Keratinocyte (primary cell): ENCODE measurements at regions not wholly inside any gene's neighbourhood (a gene's known extent, or its start where the extent isn't known, plus 50 kb on each side); places are given as distances from the start of the nearest gene placed in this dataset.

Experiments used
- DNase-seq: peaks from one replicate; pipeline ENCODE4 v3.0.0-alpha.2; 2011; ENCODE audit warnings: low read depth, missing footprints, low spot score
- FAIRE-seq: peaks from 2 replicates; lab custom pipeline; 2011; peaks lifted over from hg19 to GRCh38; lab: Jason Lieb, UNC
- H2AFZ ChIP-seq: 2 replicates; pipeline ENCODE4 v1.6.0; 2012; ENCODE audit warnings: low read length, control low read depth, inconsistent platforms; ENCODE audit not compliant: control insufficient read depth
- H3K27ac ChIP-seq: 2 replicates; pipeline ENCODE4 v1.5.1; 2011; ENCODE audit warnings: low read length; ENCODE audit not compliant: control insufficient read depth, insufficient read depth
- H3K27me3 ChIP-seq: 3 replicates; pipeline ENCODE4 v1.6.0; 2011; ENCODE audit warnings: low read length; ENCODE audit not compliant: control insufficient read depth, insufficient read depth; ENCODE audit errors: extremely low read depth
- H3K36me3 ChIP-seq, 2 experiments: 2 replicates in 1 of 2; 3 replicates in 1 of 2; pipeline ENCODE4 v1.5.1; 2011; ENCODE audit warnings: low read length in 2 of 2, mild to moderate bottlenecking in 1 of 2; ENCODE audit not compliant: control insufficient read depth in 2 of 2, insufficient read depth in 2 of 2; ENCODE audit errors: extremely low read depth in 1 of 2
- H3K4me1 ChIP-seq: 3 replicates; pipeline ENCODE4 v1.5.1; 2011; ENCODE audit warnings: low read length; ENCODE audit not compliant: control insufficient read depth, insufficient read depth; ENCODE audit errors: extremely low read depth
- H3K4me2 ChIP-seq: 3 replicates; pipeline ENCODE4 v1.6.0; 2011; ENCODE audit warnings: low read depth, low read length; ENCODE audit not compliant: control insufficient read depth, insufficient read depth; ENCODE audit errors: extremely low read depth
- H3K4me3 ChIP-seq, 3 experiments: fragments of 200-600 bp in 1 of 3; sonication (generic) in 1 of 3; 2 replicates in 2 of 3; 3 replicates in 1 of 3; pipeline ENCODE4 v1.5.1; 2011 to 2016; ENCODE audit warnings: low read length in 3 of 3, mild to moderate bottlenecking in 3 of 3, control low read depth in 2 of 3, inconsistent platforms in 1 of 3, low read depth in 1 of 3, mixed read lengths in 1 of 3, mixed run types in 1 of 3, moderate library complexity in 1 of 3; ENCODE audit not compliant: control insufficient read depth in 2 of 3, insufficient read depth in 2 of 3; ENCODE audit errors: extremely low read depth in 1 of 3
- H3K79me2 ChIP-seq: 2 replicates; pipeline ENCODE4 v1.6.0; 2012; ENCODE audit warnings: low read length; ENCODE audit not compliant: control insufficient read depth, insufficient read depth
- H3K9ac ChIP-seq: 3 replicates; pipeline ENCODE4 v1.6.0; 2011; ENCODE audit warnings: low read length; ENCODE audit not compliant: control insufficient read depth, insufficient read depth; ENCODE audit errors: extremely low read depth
- H3K9me1 ChIP-seq: 3 replicates; pipeline ENCODE4 v1.6.0; 2011; ENCODE audit warnings: low read length; ENCODE audit not compliant: control insufficient read depth, insufficient read depth; ENCODE audit errors: extremely low read depth
- H3K9me3 ChIP-seq: 2 replicates; pipeline ENCODE4 v1.5.1; 2012; ENCODE audit warnings: low read depth, low read length; ENCODE audit not compliant: control insufficient read depth
- H4K20me1 ChIP-seq: 3 replicates; pipeline ENCODE4 v1.6.0; 2011; ENCODE audit warnings: low read length; ENCODE audit not compliant: control insufficient read depth, insufficient read depth; ENCODE audit errors: extremely low read depth
- EZH2 ChIP-seq: IDR thresholded peaks from one replicate; pipeline ENCODE4 v1.6.1; 2012; ENCODE audit warnings: inconsistent platforms, mild to moderate bottlenecking, low read length, moderate library complexity
- dilution Hi-C: fragments of 300-500 bp; cut with MboI; formaldehyde crosslinking; loops from one replicate; pipeline ENCODE4 v1.7.0; 2020; ENCODE audit warnings: low sequenced_read_pairs; ENCODE audit not compliant: extremely low pct_ligation_motif_present
- TF ChIP-seq, protein P1 (sequence below), 3 experiments: IDR thresholded peaks in 1 of 3; conservative IDR thresholded peaks in 1 of 3; optimal IDR thresholded peaks in 1 of 3; 2 replicates in 2 of 3; 3 replicates in 1 of 3; pipeline versions ENCODE3 to v1.5.1; 2011; ENCODE audit warnings: low read length in 3 of 3, mild to moderate bottlenecking in 3 of 3, moderate library complexity in 2 of 3, control low read depth in 1 of 3, inconsistent platforms in 1 of 3; ENCODE audit not compliant: insufficient read depth in 2 of 3; ENCODE audit errors: extremely low read depth in 1 of 3

DNA sequence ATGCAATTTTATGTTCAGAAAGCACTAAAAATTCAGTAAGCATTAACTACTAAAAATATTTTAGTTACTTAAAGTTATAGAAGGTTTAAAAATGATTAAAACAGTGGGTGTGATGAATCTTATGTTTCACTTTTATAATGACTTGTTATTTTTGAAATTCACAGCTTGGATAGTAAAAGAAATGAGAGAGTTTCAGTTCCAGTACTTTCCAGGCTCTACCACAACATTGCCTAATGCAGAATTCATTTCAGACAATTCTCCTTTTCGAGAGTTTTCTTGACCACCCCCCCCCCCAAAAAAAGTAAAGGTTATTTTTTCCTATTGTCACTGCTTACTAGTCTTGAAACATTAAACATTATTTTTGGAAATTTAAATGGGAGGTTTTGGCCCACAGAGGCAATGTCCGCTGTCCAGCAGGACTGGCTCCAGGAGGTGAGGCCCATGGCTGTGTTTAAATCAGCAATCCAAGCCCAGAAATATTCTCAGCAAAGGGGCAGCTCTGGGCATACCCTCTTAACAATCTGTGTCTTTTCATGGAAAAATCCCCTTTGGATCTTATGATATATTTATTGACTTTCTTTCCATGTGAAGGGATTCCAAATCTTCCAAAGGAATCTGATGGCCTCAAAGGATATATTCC, 519.9 kb downstream of the MAFB start:
- Histone ChIP-seq H3K9ac (no peak overlapping the region), H3K4me2 (no peak overlapping the region), H3K9me3 (no peaks in the 10 kb centered on the region), H3K79me2 (no peaks in the 10 kb centered on the region), H3K27me3 (no peaks in the 10 kb centered on the region), H2AFZ (no peak overlapping the region), H3K4me3 (no peak overlapping the region), H3K27ac (no peak overlapping the region), H3K9me1 (no peaks in the 10 kb centered on the region), H3K36me3 (no peaks in the 10 kb centered on the region), H3K4me1 (no peaks in the 10 kb centered on the region), H4K20me1 (no peaks in the 10 kb centered on the region)
- TF ChIP-seq, protein P1, sequence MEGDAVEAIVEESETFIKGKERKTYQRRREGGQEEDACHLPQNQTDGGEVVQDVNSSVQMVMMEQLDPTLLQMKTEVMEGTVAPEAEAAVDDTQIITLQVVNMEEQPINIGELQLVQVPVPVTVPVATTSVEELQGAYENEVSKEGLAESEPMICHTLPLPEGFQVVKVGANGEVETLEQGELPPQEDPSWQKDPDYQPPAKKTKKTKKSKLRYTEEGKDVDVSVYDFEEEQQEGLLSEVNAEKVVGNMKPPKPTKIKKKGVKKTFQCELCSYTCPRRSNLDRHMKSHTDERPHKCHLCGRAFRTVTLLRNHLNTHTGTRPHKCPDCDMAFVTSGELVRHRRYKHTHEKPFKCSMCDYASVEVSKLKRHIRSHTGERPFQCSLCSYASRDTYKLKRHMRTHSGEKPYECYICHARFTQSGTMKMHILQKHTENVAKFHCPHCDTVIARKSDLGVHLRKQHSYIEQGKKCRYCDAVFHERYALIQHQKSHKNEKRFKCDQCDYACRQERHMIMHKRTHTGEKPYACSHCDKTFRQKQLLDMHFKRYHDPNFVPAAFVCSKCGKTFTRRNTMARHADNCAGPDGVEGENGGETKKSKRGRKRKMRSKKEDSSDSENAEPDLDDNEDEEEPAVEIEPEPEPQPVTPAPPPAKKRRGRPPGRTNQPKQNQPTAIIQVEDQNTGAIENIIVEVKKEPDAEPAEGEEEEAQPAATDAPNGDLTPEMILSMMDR (optimal IDR thresholded peaks at IDR 0.05 in 1 of 3, IDR thresholded peaks at IDR 0.05 in 1 of 3, conservative IDR thresholded peaks at IDR 0.05 in 1 of 3; ENCODE audit: extremely low read depth in 1 of 3, insufficient read depth in 2 of 3, low read length in 3 of 3) = no peak
- no peak for TF ChIP-seq EZH2
- DNase-seq (no peak), FAIRE-seq (no peak)
- dilution Hi-C loops = no loop called here

DNA sequence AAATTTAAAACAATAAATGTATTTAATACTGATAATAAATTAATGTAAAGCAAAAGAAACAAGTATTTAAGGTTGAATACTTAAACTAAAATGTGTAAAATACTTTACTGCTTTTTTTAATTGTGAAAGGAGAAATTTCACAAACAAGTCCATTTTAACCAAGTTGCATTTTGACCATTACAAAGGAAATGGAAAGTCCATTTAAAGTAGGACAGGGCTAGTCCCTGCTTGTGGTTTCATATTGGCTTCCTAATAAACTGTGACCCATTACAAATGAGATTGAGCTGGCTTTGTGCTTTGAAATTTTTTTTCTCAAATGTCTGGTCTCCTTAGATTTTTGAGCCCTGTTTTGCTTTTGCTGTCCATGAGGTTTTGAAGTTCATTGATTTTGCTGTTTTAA, 527.6 kb downstream of the MAFB start:
- Histone ChIP-seq H2AFZ (no peak overlapping the region), H3K27me3 (no peaks in the 10 kb centered on the region), H3K79me2 (no peaks in the 10 kb centered on the region), H3K4me3 (no peak overlapping the region), H3K9me3 (no peaks in the 10 kb centered on the region), H3K36me3 (no peaks in the 10 kb centered on the region), H3K9me1 (no peaks in the 10 kb centered on the region), H3K9ac (no peak overlapping the region), H3K4me2 (no peak overlapping the region), H3K4me1 (no peaks in the 10 kb centered on the region), H4K20me1 (no peaks in the 10 kb centered on the region), H3K27ac (no peak overlapping the region)
- dilution Hi-C loops = no loop called here
- DNase-seq (no peak), FAIRE-seq (no peak)
- TF ChIP-seq, protein P1 (optimal IDR thresholded peaks at IDR 0.05 in 1 of 3, IDR thresholded peaks at IDR 0.05 in 1 of 3, conservative IDR thresholded peaks at IDR 0.05 in 1 of 3; ENCODE audit: extremely low read depth in 1 of 3, insufficient read depth in 2 of 3, low read length in 3 of 3) = no peak
- no peak for TF ChIP-seq EZH2
